ENCODE measurements at regions not wholly inside any gene's neighbourhood (a gene's known extent, or its start where the extent isn't known, plus 50 kb on each side); places are given as distances from the start of the nearest gene placed in this dataset.

DNA sequence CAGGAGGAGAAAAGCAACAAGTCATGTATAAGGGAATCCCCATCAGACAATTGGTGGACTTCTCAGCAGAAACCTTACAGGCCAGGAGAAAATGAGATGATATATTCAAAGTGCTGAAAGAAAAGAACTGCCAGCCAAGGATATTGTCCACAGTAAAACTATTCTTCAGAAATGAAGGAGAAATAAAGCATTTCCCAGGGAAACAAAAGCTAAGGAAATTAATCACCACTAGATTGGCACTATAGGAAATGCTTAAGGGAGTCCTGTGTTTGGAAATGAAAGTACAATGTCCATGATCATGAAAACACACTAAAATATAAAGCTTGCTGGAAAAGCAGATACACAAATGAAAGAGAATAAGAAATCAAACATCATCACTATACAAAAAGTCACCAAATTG, 282.0 kb downstream of the BLID start:
- H3K4me1 Mint-ChIP-seq, result no peaks in the 10 kb centered on the region
- TF ChIP-seq, protein P1, sequence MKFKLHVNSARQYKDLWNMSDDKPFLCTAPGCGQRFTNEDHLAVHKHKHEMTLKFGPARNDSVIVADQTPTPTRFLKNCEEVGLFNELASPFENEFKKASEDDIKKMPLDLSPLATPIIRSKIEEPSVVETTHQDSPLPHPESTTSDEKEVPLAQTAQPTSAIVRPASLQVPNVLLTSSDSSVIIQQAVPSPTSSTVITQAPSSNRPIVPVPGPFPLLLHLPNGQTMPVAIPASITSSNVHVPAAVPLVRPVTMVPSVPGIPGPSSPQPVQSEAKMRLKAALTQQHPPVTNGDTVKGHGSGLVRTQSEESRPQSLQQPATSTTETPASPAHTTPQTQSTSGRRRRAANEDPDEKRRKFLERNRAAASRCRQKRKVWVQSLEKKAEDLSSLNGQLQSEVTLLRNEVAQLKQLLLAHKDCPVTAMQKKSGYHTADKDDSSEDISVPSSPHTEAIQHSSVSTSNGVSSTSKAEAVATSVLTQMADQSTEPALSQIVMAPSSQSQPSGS (CRISPR knock-in tag; IDR thresholded peaks at IDR 0.05; ENCODE audit: borderline replicate concordance, low read depth), result no peak
- TF ChIP-seq FOXJ3 (CRISPR knock-in tag; IDR thresholded peaks at IDR 0.05; ENCODE audit: borderline replicate concordance) (no peak), NFE2L1 (CRISPR knock-in tag; IDR thresholded peaks at IDR 0.05) (no peak), ZNF138 (CRISPR knock-in tag; conservative IDR thresholded peaks at IDR 0.05) (no peak), ATF6 (CRISPR knock-in tag; IDR thresholded peaks at IDR 0.05) (no peak), TP53 (CRISPR knock-in tag; IDR thresholded peaks at IDR 0.05) (no peak), USF1 (CRISPR knock-in tag; IDR thresholded peaks at IDR 0.05) (no peak), NR3C1 (CRISPR knock-in tag; conservative IDR thresholded peaks at IDR 0.05; ENCODE audit: low read depth) (no peak), HMGA2 (CRISPR knock-in tag; IDR thresholded peaks at IDR 0.05) (no peak), ZNF263 (CRISPR knock-in tag; IDR thresholded peaks at IDR 0.05; ENCODE audit: low read depth) (no peak), SP1 (CRISPR knock-in tag; conservative IDR thresholded peaks at IDR 0.05) (no peak), FOXP1 (CRISPR knock-in tag; IDR thresholded peaks at IDR 0.05; ENCODE audit: borderline replicate concordance) (no peak), CREM (CRISPR knock-in tag; IDR thresholded peaks at IDR 0.05) (no peak)
- TF ChIP-seq, protein P2, sequence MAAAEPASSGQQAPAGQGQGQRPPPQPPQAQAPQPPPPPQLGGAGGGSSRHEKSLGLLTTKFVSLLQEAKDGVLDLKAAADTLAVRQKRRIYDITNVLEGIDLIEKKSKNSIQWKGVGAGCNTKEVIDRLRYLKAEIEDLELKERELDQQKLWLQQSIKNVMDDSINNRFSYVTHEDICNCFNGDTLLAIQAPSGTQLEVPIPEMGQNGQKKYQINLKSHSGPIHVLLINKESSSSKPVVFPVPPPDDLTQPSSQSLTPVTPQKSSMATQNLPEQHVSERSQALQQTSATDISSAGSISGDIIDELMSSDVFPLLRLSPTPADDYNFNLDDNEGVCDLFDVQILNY (CRISPR knock-in tag; IDR thresholded peaks at IDR 0.05), result no peak
- H3K27ac Mint-ChIP-seq, result no peak overlapping the region
- H3K9me3 Mint-ChIP-seq, result peaks cover 41% of the 10 kb centered on the region
- peaks cover 7% of the 10 kb centered on the region; the same call in 1 of the 2 replicates for H3K36me3 Mint-ChIP-seq
- ATAC-seq, result no peak
- DNase-seq (ENCODE audit: low spot score), result no peak
- no peaks in the 10 kb centered on the region for H3K27me3 Mint-ChIP-seq (ENCODE audit: low read depth)
- POLR2A ChIA-PET, result no interaction called here
- CTCF ChIA-PET, result no interaction called here
- H3K4me3 Mint-ChIP-seq, result no peak overlapping the region

DNA sequence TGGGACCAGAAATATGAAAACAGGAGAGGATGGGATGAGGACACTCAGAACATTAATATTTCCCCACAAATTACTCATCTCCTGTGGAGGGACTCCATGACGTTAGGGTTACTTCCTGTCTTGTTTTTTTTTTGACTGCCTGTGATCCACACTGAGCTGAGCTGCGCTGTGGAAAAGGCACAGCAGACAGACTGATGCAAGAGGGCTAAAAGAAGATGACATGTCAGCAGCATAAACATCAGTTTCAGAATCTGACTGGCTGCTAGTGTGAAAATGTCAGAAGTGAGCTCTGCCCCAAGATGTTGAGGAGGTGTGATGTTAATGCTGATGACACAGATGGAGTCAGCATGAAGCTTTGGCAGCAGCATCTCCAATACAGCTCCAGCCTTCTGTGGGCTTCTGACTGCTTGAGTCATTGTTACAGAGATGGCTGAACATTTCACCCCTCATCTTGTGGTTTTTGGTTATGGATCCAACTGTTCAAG, 286.8 kb downstream of the BLID start:
- TF ChIP-seq RORB (CRISPR knock-in tag; IDR thresholded peaks at IDR 0.05) (no peak), PREB (CRISPR knock-in tag; IDR thresholded peaks at IDR 0.05; ENCODE audit: borderline replicate concordance) (no peak), HMGXB4 (CRISPR knock-in tag; IDR thresholded peaks at IDR 0.05) (no peak), SMAD3 (CRISPR knock-in tag; IDR thresholded peaks at IDR 0.05; ENCODE audit: borderline replicate concordance) (no peak), NFATC4 (CRISPR knock-in tag; IDR thresholded peaks at IDR 0.05) (no peak), ZNF396 (CRISPR knock-in tag; IDR thresholded peaks at IDR 0.05; ENCODE audit: borderline replicate concordance) (no peak), GTF2I (CRISPR knock-in tag; conservative IDR thresholded peaks at IDR 0.05) (no peak), CTCF (IDR thresholded peaks at IDR 0.05) (no peak), KAT7 (CRISPR knock-in tag; IDR thresholded peaks at IDR 0.05; ENCODE audit: borderline replicate concordance) (no peak), JUN (CRISPR knock-in tag; IDR thresholded peaks at IDR 0.05) (no peak)
- Mint-ChIP-seq H3K27ac (no peak overlapping the region), H3K4me1 (no peaks in the 10 kb centered on the region), H3K4me3 (no peak overlapping the region), H3K9me3 (peaks cover 41% of the 10 kb centered on the region), H3K27me3 (ENCODE audit: low read depth) (no peaks in the 10 kb centered on the region), H3K36me3 (peaks cover 10% of the 10 kb centered on the region)
- CTCF ChIA-PET, result interaction anchor here (0.8 kb wide), 1 partner anchor 28 kb away, joined by 5 read pairs; no protein-coding TSS in a partner anchor
- DNase-seq (ENCODE audit: low spot score), result no peak
- POLR2A ChIA-PET, result no interaction called here
- no peak for ATAC-seq
